H9 (cell line): ENCODE measurements at regions not wholly inside any gene's neighbourhood (a gene's known extent, or its start where the extent isn't known, plus 50 kb on each side); places are given as distances from the start of the nearest gene placed in this dataset.

Source experiments
- DNase-seq: peaks from one replicate; pipeline ENCODE4 v3.0.0-alpha.2; 2017
- H2AFZ ChIP-seq: one replicate; pipeline ENCODE4 v1.6.1; 2013; ENCODE audit warnings: mild to moderate bottlenecking, low read length, control low read depth, moderate library complexity
- H2AK5ac ChIP-seq: 2 replicates; pipeline ENCODE4 v1.6.1; 2013; ENCODE audit warnings: low read length, control low read depth, mixed read lengths; ENCODE audit not compliant: insufficient read length
- H2BK120ac ChIP-seq: one replicate; pipeline ENCODE4 v1.6.1; 2013; ENCODE audit warnings: low read depth, mild to moderate bottlenecking, low read length, control low read depth, inconsistent platforms; ENCODE audit not compliant: poor library complexity, severe bottlenecking
- H2BK12ac ChIP-seq: 2 replicates; pipeline ENCODE4 v1.6.1; 2013; ENCODE audit warnings: low read length, control low read depth, mixed read lengths, low read depth; ENCODE audit not compliant: insufficient read length
- H2BK15ac ChIP-seq: 2 replicates; pipeline ENCODE4 v1.6.1; 2013; ENCODE audit warnings: low read depth, low read length, control low read depth
- H2BK20ac ChIP-seq: one replicate; pipeline ENCODE4 v1.6.1; 2013; ENCODE audit warnings: low read depth, mild to moderate bottlenecking, low read length, control low read depth, inconsistent platforms; ENCODE audit not compliant: poor library complexity, severe bottlenecking
- H2BK5ac ChIP-seq: 2 replicates; pipeline ENCODE4 v1.6.1; 2013; ENCODE audit warnings: low read length, control low read depth, mixed read lengths; ENCODE audit not compliant: insufficient read length
- H3K14ac ChIP-seq: 2 replicates; pipeline ENCODE4 v1.6.1; 2013; ENCODE audit warnings: low read length, control low read depth; ENCODE audit not compliant: insufficient read depth
- H3K18ac ChIP-seq: 2 replicates; pipeline ENCODE4 v1.6.1; 2013; ENCODE audit warnings: low read depth, mild to moderate bottlenecking, mixed read lengths, low read length, control low read depth; ENCODE audit not compliant: insufficient read length
- H3K23ac ChIP-seq: 2 replicates; pipeline ENCODE4 v1.6.1; 2013; ENCODE audit warnings: low read length, control low read depth, mixed read lengths, low read depth; ENCODE audit not compliant: insufficient read length
- H3K23me2 ChIP-seq: 2 replicates; pipeline ENCODE4 v1.6.1; 2013; ENCODE audit warnings: low read depth, mild to moderate bottlenecking, mixed read lengths, low read length, control low read depth; ENCODE audit not compliant: insufficient read length, poor library complexity, severe bottlenecking
- H3K27ac ChIP-seq: 2 replicates; pipeline ENCODE4 v1.5.1; 2013; ENCODE audit warnings: low read length, control low read depth, mixed read lengths, low read depth; ENCODE audit not compliant: insufficient read length
- H3K27me3 ChIP-seq: 2 replicates; pipeline ENCODE4 v1.6.1; 2013; ENCODE audit warnings: low read length, control low read depth, inconsistent platforms; ENCODE audit not compliant: insufficient read depth
- H3K4ac ChIP-seq: 2 replicates; pipeline ENCODE4 v1.6.1; 2013; ENCODE audit warnings: low read depth, mild to moderate bottlenecking, control low read depth, inconsistent platforms, low read length, moderate library complexity
- H3K4me1 ChIP-seq: 2 replicates; pipeline ENCODE4 v1.6.1; 2013; ENCODE audit warnings: low read length, control low read depth, inconsistent platforms; ENCODE audit not compliant: insufficient read depth
- H3K4me2 ChIP-seq: 2 replicates; pipeline ENCODE4 v1.6.1; 2013; ENCODE audit warnings: low read length, control low read depth, mixed read lengths; ENCODE audit not compliant: insufficient read length, insufficient read depth
- H3K56ac ChIP-seq: 2 replicates; pipeline ENCODE4 v1.6.1; 2013; ENCODE audit warnings: low read depth, mild to moderate bottlenecking, mixed read lengths, low read length, control low read depth; ENCODE audit not compliant: insufficient read length
- H3K79me1 ChIP-seq: 2 replicates; pipeline ENCODE4 v1.6.1; 2013; ENCODE audit warnings: low read depth, mild to moderate bottlenecking, moderate library complexity, low read length, control low read depth, inconsistent platforms; ENCODE audit not compliant: insufficient read depth, poor library complexity, severe bottlenecking
- H3K79me2 ChIP-seq: 2 replicates; pipeline ENCODE4 v1.6.1; 2013; ENCODE audit warnings: low read length, control low read depth, inconsistent platforms; ENCODE audit not compliant: insufficient read depth
- H3K9ac ChIP-seq: 2 replicates; pipeline ENCODE4 v1.6.1; 2013; ENCODE audit warnings: low read length, control low read depth, mixed read lengths; ENCODE audit not compliant: insufficient read length; ENCODE audit errors: extremely low read depth
- H3K9me3 ChIP-seq: one replicate; pipeline ENCODE4 v1.6.1; 2013; ENCODE audit warnings: low read depth, low read length, inconsistent platforms; ENCODE audit not compliant: control insufficient read depth
- H3T11ph ChIP-seq: one replicate; pipeline ENCODE4 v1.6.1; 2013; ENCODE audit warnings: mild to moderate bottlenecking, low read length, control low read depth, inconsistent platforms
- H4K20me1 ChIP-seq: one replicate; pipeline ENCODE4 v1.6.1; 2013; ENCODE audit not compliant: control insufficient read depth, insufficient read length, insufficient read depth
- H4K5ac ChIP-seq: 2 replicates; pipeline ENCODE4 v1.6.1; 2013; ENCODE audit warnings: low read depth, mild to moderate bottlenecking, mixed read lengths, low read length, control low read depth; ENCODE audit not compliant: insufficient read length
- H4K8ac ChIP-seq: replicated peaks from 2 replicates; pipeline ENCODE4 v1.6.1; 2013; ENCODE audit warnings: low read length, control low read depth, mixed read lengths, low read depth; ENCODE audit not compliant: insufficient read length
- H4K91ac ChIP-seq: 2 replicates; pipeline ENCODE4 v1.6.1; 2013; ENCODE audit warnings: low read depth, mild to moderate bottlenecking, moderate library complexity, mixed read lengths, low read length, control low read depth; ENCODE audit not compliant: insufficient read length
- H3K27ac Mint-ChIP-seq, 3 experiments: 2 replicates in 2 of 3; 3 replicates in 1 of 3; pipeline ENCODE4 v1.8.0; 2020 to 2021; ENCODE audit warnings: mixed read lengths in 3 of 3, mild to moderate bottlenecking in 1 of 3, moderate library complexity in 1 of 3
- H3K27me3 Mint-ChIP-seq: 2 replicates; pipeline ENCODE4 v1.8.0; 2021; ENCODE audit warnings: low read depth, mild to moderate bottlenecking, moderate library complexity, mixed read lengths
- H3K36me3 Mint-ChIP-seq, 3 experiments: 2 replicates in 2 of 3; 3 replicates in 1 of 3; pipeline ENCODE4 v1.8.0; 2020 to 2021; ENCODE audit warnings: low read depth in 3 of 3, mixed read lengths in 3 of 3; ENCODE audit not compliant: insufficient read depth in 1 of 3
- H3K4me1 Mint-ChIP-seq, 2 experiments: 2 replicates each; pipeline ENCODE4 v1.8.0; 2020; ENCODE audit warnings: mixed read lengths in 2 of 2
- H3K4me3 Mint-ChIP-seq, 2 experiments: 2 replicates in 1 of 2; 3 replicates in 1 of 2; pipeline ENCODE4 v1.8.0; 2020 to 2021; ENCODE audit warnings: mild to moderate bottlenecking in 2 of 2, mixed read lengths in 2 of 2, moderate library complexity in 1 of 2
- H3K9me3 Mint-ChIP-seq, 2 experiments: 2 replicates in 1 of 2; 3 replicates in 1 of 2; pipeline ENCODE4 v1.8.0; 2020; ENCODE audit warnings: mild to moderate bottlenecking in 2 of 2, mixed read lengths in 2 of 2, moderate library complexity in 1 of 2
- CTCF ChIP-seq: fragments of 200-600 bp; sonication (generic); conservative IDR thresholded peaks from 3 replicates; pipeline ENCODE4 v1.8.0; 2021; ENCODE audit warnings: antibody characterized with exemption, mild to moderate bottlenecking

- peaks cover 3 to 16% of the 10 kb centered on the region in 2 experiments; a peak in 4 of 5 replicates for H3K9me3 Mint-ChIP-seq
- Histone ChIP-seq H2AFZ (no peak overlapping the region), H2BK12ac (no peak overlapping the region), H2BK20ac (no peak overlapping the region), H3K27me3 (no peaks in the 10 kb centered on the region), H3K18ac (no peak overlapping the region), H4K20me1 (no peaks in the 10 kb centered on the region), H3K23me2 (no peaks in the 10 kb centered on the region), H3K14ac (no peak overlapping the region), H2BK15ac (no peak overlapping the region), H3K56ac (no peak overlapping the region), H3K4me1 (no peaks in the 10 kb centered on the region), H2BK120ac (no peak overlapping the region), H3K79me1 (no peaks in the 10 kb centered on the region), H4K91ac (no peak overlapping the region), H3K27ac (no peak overlapping the region), H3K4me2 (no peak overlapping the region), H4K5ac (no peak overlapping the region), H3T11ph (no peak overlapping the region), H3K23ac (no peak overlapping the region), H3K9ac (no peak overlapping the region), H4K8ac (no peak overlapping the region), H3K9me3 (no peaks in the 10 kb centered on the region), H2AK5ac (no peak overlapping the region), H3K79me2 (no peaks in the 10 kb centered on the region), H3K4ac (no peak overlapping the region), H2BK5ac (no peak overlapping the region)
- TF ChIP-seq CTCF, result peak; percentile 49; the same call in 2 of the 3 replicates
- no peak overlapping the region for H3K27ac Mint-ChIP-seq
- H3K36me3 Mint-ChIP-seq, result peaks cover 0 to 16% (median 0%) of the 10 kb centered on the region in 3 experiments; a peak in 2 of 7 replicates
- no peak overlapping the region for H3K4me3 Mint-ChIP-seq
- H3K27me3 Mint-ChIP-seq, result no peaks in the 10 kb centered on the region
- no peaks in the 10 kb centered on the region for H3K4me1 Mint-ChIP-seq
- DNase-seq, result no peak
Observed at GRCh38 chr14:42911642-42912041, 1305.0 kb downstream of the LRFN5 start.
